Stimulated activated CD8-positive, alpha-beta memory T cell treated with anti-CD3 and anti-CD28 coated beads, Interleukin-2, amount 100 ng/mL, for 48 hours (primary cell): ENCODE measurements at regions not wholly inside any gene's neighbourhood (a gene's known extent, or its start where the extent isn't known, plus 50 kb on each side); places are given as distances from the start of the nearest gene placed in this dataset.

Source experiments
- DNase-seq, 2 donors: peaks; one replicate each; pipeline ENCODE4 v3.0.0-alpha.2; 2020; ENCODE audit warnings: low read depth in 2 of 2

GRCh38 chr12:124430491-124430890 lies 135.6 kb downstream of the RFLNA start:
- DNase-seq, result no peak

DNA sequence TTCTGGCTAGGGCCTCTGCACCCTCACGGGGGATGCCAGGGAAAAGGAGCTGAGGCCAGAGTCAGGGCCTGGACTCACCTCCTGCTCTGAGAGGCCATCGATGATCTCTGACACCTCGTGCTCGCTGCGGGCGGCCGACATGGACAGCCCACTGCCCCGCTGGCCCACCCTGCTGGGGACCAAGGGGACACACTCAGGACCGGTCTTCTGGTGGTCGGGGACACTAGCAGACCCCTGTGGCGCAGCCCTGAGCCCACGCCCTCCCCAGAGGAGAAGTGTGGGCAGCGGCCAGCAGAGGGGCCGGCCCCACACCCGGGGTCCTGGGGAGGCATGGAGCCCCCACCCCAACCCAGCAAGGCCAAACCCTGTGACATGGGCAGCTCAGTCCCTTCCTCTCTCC lies 134.6 kb downstream of the RFLNA start:
- no peak for DNase-seq

DNA sequence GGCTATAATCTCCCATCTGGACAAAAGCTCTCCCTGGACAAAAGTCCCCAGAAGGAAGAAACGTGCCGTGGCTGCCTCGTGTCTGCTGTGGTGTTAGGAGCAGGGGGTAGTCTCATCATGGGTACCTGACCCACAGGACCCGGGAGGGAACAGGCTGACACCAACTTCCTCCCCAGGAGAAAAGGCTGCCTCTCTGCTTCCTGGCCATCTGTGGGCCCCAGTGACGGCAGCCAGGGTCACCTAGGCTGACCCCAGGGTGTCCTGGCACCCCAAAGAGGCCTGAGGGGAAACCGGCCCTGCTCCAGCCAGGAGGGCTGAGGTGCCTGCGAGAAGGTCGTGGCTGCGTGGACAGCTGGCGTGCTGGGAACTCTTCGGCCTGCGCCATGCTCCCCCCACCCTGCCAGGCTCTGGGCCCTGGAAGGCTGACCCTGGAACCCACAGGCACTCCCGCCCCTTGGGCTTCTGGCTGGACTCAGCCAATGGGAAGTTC lies 133.9 kb downstream of the RFLNA start:
- DNase-seq, result no peak

GRCh38 chr12:124428136-124428791 lies 133.4 kb downstream of the RFLNA start:
- DNase-seq, result no peak

GRCh38 chr12:124426594-124427555 lies 132.0 kb downstream of the RFLNA start:
- DNase-seq, result no peak

GRCh38 chr12:124425667-124426066 lies 130.8 kb downstream of the RFLNA start:
- no peak for DNase-seq

DNA sequence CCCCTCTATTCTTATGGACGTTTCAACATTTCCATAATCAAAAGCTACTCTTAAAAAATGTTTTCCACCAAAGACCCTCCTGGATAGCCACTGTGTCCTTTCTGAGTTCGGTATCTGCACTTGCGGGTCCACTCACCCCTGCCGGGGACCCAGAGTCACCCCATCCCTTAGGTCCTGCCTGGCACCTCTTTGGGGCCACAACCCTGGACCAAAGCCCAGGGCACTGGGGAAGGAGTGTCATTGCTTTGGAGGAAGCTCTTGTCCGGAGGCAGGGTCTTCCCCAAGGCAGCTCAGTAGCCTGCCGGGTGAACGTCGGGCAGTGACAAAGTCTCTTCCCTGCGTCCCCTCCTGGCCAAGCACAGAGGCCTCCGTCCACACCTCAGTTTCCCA lies 129.6 kb downstream of the RFLNA start:
- DNase-seq, result no peak

DNA sequence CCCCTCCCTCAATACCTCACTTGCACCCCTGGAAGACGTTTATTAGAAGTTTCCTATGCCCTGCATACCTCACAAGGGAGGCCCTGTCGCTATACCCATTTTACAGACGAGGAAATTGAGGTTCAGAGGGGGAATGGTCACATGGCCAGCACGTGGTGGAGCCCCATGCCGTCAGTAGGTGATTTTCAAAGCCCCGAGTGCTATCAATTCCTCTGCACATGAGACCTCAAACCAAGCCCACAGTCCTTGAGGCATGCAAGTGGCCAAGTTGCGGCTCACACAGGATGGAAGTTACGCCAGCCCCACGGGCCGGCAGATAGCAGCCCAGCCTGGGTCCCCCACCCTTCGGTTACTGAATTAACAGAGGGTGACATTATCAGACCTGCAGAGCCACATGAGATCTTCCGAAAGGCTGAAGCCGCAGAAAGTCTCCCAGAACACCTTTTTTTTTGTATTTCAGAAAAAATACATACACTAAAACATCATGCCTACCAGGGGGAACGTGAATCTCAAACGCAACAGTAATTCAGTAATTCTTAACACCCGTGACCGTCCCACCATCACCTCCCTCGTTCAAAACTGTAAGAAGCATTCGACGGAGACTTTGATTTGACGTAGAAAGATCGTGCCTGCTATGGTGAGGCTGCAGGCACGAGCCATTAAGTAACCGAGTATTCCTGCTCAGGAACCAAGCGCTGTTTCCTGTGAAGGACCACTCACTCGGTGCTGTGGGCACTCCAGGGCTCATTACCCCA lies 129.0 kb downstream of the RFLNA start:
- no peak for DNase-seq

DNA sequence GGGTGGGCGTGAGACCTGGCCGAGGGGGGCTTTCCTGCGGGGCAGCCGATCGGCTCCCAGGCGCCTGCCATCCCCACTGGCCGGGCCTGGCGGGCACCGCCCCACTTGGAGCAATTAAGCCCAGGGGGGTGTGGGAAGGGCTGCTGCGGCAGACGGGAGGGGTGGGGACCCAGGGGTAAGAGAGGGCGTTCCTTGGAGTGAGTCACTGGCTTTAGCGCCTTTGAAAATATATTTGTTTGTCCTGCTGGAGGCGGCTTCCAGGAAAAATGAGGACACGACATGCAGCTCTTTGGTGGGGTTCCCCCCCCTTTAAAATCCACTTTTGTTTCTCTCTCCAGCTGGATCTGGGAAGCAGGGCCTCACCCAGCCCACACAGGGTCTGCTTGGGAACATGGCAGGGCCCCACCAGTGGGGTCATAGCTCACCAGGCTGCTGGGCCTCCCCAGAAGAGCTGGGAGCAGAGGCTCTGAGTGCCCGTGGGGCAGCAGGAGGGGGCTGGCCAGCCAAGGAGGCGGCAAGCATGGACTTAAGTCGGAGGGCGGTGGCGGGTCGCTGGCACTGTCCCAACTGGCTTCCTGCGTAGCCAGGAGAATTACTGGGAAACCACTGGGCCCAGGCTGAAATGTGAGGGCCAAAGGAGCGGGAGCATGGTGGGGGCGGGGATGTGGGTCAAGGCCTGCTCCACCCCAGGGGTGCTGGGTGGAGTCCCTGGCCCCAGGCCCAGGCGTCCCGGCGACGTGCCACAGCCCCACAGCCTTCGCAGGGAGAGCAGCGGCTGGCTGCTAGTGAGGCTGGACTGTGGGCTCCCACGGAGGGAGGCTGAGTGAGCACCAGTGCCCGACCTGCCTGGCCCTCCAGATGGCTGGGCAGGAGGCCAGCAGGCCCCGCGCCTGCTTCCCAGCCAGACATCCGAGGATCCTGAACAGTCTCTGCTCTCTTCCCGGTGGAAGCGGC lies 128.0 kb downstream of the RFLNA start:
- DNase-seq, result no peak

DNA sequence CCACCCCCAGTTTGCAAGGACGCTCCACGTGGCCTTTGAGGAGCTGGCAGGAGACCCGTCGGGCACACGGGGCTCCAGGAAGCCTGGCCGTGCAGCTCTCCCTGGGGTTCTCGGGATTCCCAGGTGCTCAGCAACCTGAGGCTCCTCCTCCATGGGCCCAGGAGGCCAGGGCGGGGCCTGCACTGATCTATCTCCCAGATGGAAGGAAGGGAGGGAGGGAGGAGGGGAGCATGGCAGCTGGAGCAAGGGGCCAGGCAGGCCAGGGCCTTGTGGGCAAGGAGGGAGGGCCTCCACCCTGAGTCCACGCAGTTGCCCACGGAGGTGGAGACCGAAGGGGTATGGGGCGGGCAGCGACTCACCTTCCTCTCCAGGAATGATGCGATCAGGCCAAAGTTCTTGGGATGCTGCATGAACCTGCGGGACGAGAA lies 127.3 kb downstream of the RFLNA start:
- DNase-seq, result no peak

GRCh38 chr12:124420996-124421674 lies 126.2 kb downstream of the RFLNA start:
- DNase-seq, result no peak

DNA sequence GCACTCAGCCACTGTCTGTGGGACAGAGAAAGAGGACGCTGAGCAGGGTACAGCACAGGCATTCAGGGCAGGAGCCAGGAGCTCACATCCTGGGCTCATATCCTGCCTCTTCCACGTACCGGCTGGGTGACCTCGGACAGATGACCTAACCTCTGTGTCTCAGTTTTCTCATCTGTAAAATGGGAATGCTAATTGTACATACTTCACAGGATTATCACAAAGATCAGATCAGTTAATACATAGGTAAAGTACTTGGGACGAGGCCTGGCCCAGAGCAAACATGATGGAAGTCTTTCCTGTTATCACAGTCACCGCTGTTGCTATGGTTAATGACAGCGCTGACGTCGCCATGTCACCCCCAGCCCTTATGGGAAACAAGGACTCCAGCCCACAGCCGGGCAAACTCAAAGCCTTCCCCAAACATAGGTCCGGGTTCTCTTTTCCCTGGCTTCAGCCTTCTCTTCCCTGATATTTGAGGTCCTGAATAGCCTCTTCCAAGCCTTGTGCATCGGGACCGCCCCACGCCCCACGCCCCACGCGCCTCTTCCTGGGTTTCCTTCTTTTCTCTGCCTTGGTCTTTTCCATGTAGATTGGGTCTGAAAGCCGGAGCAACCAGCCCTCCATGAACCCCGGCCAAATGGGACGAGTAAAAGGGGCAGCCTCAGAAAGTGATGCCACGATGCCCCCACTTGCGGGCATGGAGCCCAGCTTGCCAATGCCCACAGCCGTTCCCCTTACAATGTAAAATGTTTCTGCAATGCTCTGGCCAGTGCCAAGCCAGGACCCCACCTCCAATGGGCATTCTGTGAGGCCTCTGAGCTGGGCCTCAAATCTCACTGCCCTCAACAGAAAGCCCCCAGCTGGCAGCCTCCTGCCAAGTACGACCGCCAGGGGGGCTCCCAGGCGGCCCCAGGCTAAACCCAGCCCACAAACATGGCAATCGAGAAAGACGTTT lies 125.4 kb downstream of the RFLNA start:
- no peak for DNase-seq

GRCh38 chr12:124419292-124420040 lies 124.6 kb downstream of the RFLNA start:
- DNase-seq, result no peak

- no peak for DNase-seq
Observed at GRCh38 chr12:124418791-124419190, 123.9 kb downstream of the RFLNA start.

- DNase-seq, result no peak
Observed at GRCh38 chr12:124418156-124418555, 123.3 kb downstream of the RFLNA start.

DNA sequence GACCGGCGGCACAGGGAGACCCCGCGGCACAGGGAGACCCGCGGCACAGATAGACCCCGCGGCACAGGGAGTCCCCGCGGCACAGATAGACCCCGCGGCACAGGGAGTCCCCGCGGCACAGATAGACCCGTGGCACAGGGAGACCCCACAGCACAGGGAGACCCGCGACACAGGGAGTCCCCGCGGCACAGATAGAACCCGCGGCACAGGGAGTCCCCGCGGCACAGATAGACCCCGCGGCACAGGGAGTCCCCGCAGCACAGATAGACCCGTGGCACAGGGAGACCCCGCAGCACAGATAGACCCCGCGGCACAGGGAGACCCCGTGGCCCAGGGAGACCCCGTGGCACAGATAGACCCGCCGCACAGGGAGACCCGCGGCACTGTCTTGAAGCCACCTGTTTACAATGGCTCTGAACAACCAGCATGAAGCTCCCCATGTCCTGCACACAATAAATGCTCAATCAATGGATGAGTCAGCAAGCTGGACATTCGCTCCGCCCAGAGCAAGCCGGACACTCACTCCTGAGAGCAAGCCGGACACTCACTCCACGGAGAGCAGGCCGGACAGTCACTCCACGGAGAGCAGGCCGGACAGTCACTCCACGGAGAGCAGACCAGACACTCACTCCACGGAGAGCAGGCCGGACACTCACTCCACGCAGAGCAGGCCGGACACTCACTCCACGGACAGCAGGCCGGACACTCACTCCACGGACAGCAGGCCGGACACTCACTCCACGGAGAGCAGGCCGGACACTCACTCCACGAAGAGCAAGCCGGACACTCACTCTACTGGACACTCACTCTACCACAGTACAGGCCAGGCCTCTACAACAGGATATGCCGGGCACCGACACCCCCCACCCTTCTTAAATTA lies 121.9 kb downstream of the RFLNA start:
- DNase-seq, result no peak

GRCh38 chr12:124415064-124415463 lies 120.2 kb downstream of the RFLNA start:
- no peak for DNase-seq

- no peak for DNase-seq
Observed at GRCh38 chr12:124413915-124414314, 119.0 kb downstream of the RFLNA start.
